ENCODE measurements at regions not wholly inside any gene's neighbourhood (a gene's known extent, or its start where the extent isn't known, plus 50 kb on each side); places are given as distances from the start of the nearest gene placed in this dataset.

DNA sequence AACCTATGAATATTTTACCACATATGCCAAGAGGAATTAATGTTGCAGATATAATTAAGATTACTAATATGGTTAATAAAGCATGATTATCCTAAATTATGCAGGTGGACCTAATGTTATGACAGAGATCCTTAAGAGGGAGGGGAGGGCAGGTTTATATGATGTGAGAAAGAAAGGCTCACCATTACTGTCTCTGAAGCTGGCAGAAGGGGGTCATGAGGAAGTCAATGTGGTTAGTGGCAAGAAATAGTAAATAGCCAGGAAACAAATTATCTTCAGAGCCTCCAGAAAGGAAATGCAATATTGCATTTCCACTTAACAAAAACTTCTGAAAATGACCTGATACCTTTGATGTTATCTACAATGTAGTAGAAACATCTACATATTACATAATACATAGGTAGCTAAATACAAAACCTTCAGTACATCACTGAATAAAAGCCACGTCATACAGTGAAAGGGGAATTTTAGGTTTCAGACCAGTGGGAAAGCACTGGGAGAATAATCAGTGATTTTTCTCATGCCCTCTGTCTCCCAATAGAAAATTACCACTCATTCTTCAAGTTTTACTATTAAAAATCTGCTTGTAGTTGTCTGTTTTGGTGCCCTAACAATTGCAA is 609.2 kb downstream of the SPOCK3 start:
- H3K9ac ChIP-seq (ENCODE audit: extremely low read depth, low read length, poor library complexity, severe bottlenecking), result no peak overlapping the region
- Mint-ChIP-seq H3K4me1 (no peaks in the 10 kb centered on the region), H3K4me3 (no peak overlapping the region), H3K27ac (no peak overlapping the region), H3K27me3 (ENCODE audit: insufficient read depth) (no peaks in the 10 kb centered on the region), H3K9me3 (no peaks in the 10 kb centered on the region), H3K36me3 (ENCODE audit: low read depth) (no peaks in the 10 kb centered on the region)
- no peaks in the 10 kb centered on the region for H3K4me1 ChIP-seq (ENCODE audit: control insufficient read depth, insufficient read depth, low read length)
- H3K27me3 ChIP-seq (ENCODE audit: control insufficient read depth, insufficient read depth, low read length, poor library complexity, severe bottlenecking), result no peaks in the 10 kb centered on the region
- TF ChIP-seq, protein P1, sequence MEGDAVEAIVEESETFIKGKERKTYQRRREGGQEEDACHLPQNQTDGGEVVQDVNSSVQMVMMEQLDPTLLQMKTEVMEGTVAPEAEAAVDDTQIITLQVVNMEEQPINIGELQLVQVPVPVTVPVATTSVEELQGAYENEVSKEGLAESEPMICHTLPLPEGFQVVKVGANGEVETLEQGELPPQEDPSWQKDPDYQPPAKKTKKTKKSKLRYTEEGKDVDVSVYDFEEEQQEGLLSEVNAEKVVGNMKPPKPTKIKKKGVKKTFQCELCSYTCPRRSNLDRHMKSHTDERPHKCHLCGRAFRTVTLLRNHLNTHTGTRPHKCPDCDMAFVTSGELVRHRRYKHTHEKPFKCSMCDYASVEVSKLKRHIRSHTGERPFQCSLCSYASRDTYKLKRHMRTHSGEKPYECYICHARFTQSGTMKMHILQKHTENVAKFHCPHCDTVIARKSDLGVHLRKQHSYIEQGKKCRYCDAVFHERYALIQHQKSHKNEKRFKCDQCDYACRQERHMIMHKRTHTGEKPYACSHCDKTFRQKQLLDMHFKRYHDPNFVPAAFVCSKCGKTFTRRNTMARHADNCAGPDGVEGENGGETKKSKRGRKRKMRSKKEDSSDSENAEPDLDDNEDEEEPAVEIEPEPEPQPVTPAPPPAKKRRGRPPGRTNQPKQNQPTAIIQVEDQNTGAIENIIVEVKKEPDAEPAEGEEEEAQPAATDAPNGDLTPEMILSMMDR (conservative IDR thresholded peaks at IDR 0.05), result no peak
- H3K9me3 ChIP-seq (ENCODE audit: control insufficient read depth, low read length), result no peaks in the 10 kb centered on the region
- H3K27ac ChIP-seq (ENCODE audit: low read depth, low read length), result no peak overlapping the region
- H3K36me3 ChIP-seq (ENCODE audit: control insufficient read depth, insufficient read depth, low read length), result no peaks in the 10 kb centered on the region
- no peak overlapping the region for H3K4me3 ChIP-seq (ENCODE audit: low read length)
- no peak for DNase-seq
- 90% methylated on average over 1 of the region's 1 CpG; no CpG with 5 or more reads in 1 of the 2 experiments for WGBS, 2 experiments (ENCODE audit: insufficient coverage in 1 of 2, insufficient read length in 1 of 2)

DNA sequence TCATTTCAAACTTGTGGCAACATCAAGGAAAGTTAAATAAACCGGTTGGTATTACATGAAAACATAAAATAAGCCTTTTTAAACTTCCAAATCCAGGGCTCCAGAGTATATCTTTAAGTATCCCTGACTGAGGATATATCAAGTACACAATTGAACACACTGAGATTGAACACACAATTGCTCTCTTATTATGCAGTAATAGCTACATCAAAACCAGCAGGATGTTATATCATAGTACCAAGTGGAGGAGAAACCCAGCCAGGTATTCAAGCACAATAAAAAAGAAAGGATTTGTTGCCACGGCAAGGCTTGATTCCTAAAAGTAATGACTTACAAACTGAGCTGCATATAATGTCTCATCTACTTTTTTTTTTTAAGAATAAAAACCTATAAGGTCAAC is 605.8 kb downstream of the SPOCK3 start:
- H3K9me3 ChIP-seq (ENCODE audit: control insufficient read depth, low read length), result no peaks in the 10 kb centered on the region
- Mint-ChIP-seq H3K27me3 (ENCODE audit: insufficient read depth) (no peaks in the 10 kb centered on the region), H3K9me3 (no peaks in the 10 kb centered on the region), H3K4me1 (no peaks in the 10 kb centered on the region), H3K27ac (no peak overlapping the region), H3K36me3 (ENCODE audit: low read depth) (no peaks in the 10 kb centered on the region), H3K4me3 (no peak overlapping the region)
- H3K4me1 ChIP-seq (ENCODE audit: control insufficient read depth, insufficient read depth, low read length), result no peaks in the 10 kb centered on the region
- no peak for DNase-seq
- H3K27me3 ChIP-seq (ENCODE audit: control insufficient read depth, insufficient read depth, low read length, poor library complexity, severe bottlenecking), result no peaks in the 10 kb centered on the region
- no peak overlapping the region for H3K9ac ChIP-seq (ENCODE audit: extremely low read depth, low read length, poor library complexity, severe bottlenecking)
- TF ChIP-seq, protein P1 (conservative IDR thresholded peaks at IDR 0.05), result no peak
- WGBS, 2 experiments (ENCODE audit: insufficient coverage in 1 of 2, insufficient read length in 1 of 2), result 83 to 86% methylated on average over 2 of the region's 2 CpGs
- no peak overlapping the region for H3K27ac ChIP-seq (ENCODE audit: low read depth, low read length)
- H3K36me3 ChIP-seq (ENCODE audit: control insufficient read depth, insufficient read depth, low read length), result no peaks in the 10 kb centered on the region
- H3K4me3 ChIP-seq (ENCODE audit: low read length), result no peak overlapping the region

- Mint-ChIP-seq H3K27me3 (ENCODE audit: insufficient read depth) (no peaks in the 10 kb centered on the region), H3K4me3 (no peak overlapping the region), H3K27ac (no peak overlapping the region), H3K36me3 (ENCODE audit: low read depth) (no peaks in the 10 kb centered on the region), H3K4me1 (no peaks in the 10 kb centered on the region), H3K9me3 (no peaks in the 10 kb centered on the region)
- no peak overlapping the region for H3K27ac ChIP-seq (ENCODE audit: low read depth, low read length)
- no peaks in the 10 kb centered on the region for H3K27me3 ChIP-seq (ENCODE audit: control insufficient read depth, insufficient read depth, low read length, poor library complexity, severe bottlenecking)
- no peaks in the 10 kb centered on the region for H3K36me3 ChIP-seq (ENCODE audit: control insufficient read depth, insufficient read depth, low read length)
- no peak overlapping the region for H3K4me3 ChIP-seq (ENCODE audit: low read length)
- peaks cover 5% of the 10 kb centered on the region for H3K9me3 ChIP-seq (ENCODE audit: control insufficient read depth, low read length)
- WGBS, 2 experiments (ENCODE audit: insufficient coverage in 1 of 2, insufficient read length in 1 of 2), result 89% methylated on average over 1 of the region's 2 CpGs; no CpG with 5 or more reads in 1 of the 2 experiments
- TF ChIP-seq, protein P1 (conservative IDR thresholded peaks at IDR 0.05), result no peak
- DNase-seq, result no peak
- H3K9ac ChIP-seq (ENCODE audit: extremely low read depth, low read length, poor library complexity, severe bottlenecking), result no peak overlapping the region
- no peaks in the 10 kb centered on the region for H3K4me1 ChIP-seq (ENCODE audit: control insufficient read depth, insufficient read depth, low read length)
Observed at GRCh38 chr4:166635367-166635766, 598.9 kb downstream of the SPOCK3 start.

Measured in endodermal cell (in vitro differentiated cells).